Type B pancreatic cell (in vitro differentiated cells): ENCODE measurements at regions not wholly inside any gene's neighbourhood (a gene's known extent, or its start where the extent isn't known, plus 50 kb on each side); places are given as distances from the start of the nearest gene placed in this dataset.
"Not testable (repeated sequence)": the region's sequence is repeated elsewhere in the genome, so short reads cannot be mapped to it uniquely, and the experiment has no call there.

Experiments
- DNase-seq: peaks from one replicate; pipeline ENCODE4 v3.0.0; 2021; ENCODE audit warnings: mixed read lengths; ENCODE audit not compliant: unreplicated experiment; ENCODE audit errors: extremely low spot score
- H3K27ac Mint-ChIP-seq: 2 replicates; pipeline ENCODE4 v1.8.0; 2021; ENCODE audit warnings: mild to moderate bottlenecking, mixed read lengths
- H3K27me3 Mint-ChIP-seq: 2 replicates; pipeline ENCODE4 v1.8.0; 2021; ENCODE audit warnings: mixed read lengths
- H3K36me3 Mint-ChIP-seq: 2 replicates; pipeline ENCODE4 v1.8.0; 2021; ENCODE audit warnings: mixed read lengths
- H3K4me1 Mint-ChIP-seq: one replicate; pipeline ENCODE4 v1.8.0; 2021; ENCODE audit warnings: mixed read lengths; ENCODE audit not compliant: unreplicated experiment
- H3K4me3 Mint-ChIP-seq: 2 replicates; pipeline ENCODE4 v1.8.0; 2021; ENCODE audit warnings: mild to moderate bottlenecking, mixed read lengths
- H3K9me3 Mint-ChIP-seq: 2 replicates; pipeline ENCODE4 v1.8.0; 2021; ENCODE audit warnings: mixed read lengths
- CTCF ChIP-seq: fragments of 200-600 bp; sonication (generic); conservative IDR thresholded peaks from 2 replicates; pipeline ENCODE4 v1.5.0; 2021; ENCODE audit warnings: antibody characterized with exemption, mild to moderate bottlenecking

GRCh38 chr6:105867277-105867676 is 218.9 kb upstream of the PRDM1 start:
- no peak for DNase-seq
- peaks cover 7% of the 10 kb centered on the region for H3K9me3 Mint-ChIP-seq
- H3K27me3 Mint-ChIP-seq: peaks cover 20% of the 10 kb centered on the region
- H3K27ac Mint-ChIP-seq: no peak overlapping the region
- H3K36me3 Mint-ChIP-seq: no peaks in the 10 kb centered on the region
- no peak for TF ChIP-seq CTCF
- H3K4me1 Mint-ChIP-seq: no peaks in the 10 kb centered on the region
- H3K4me3 Mint-ChIP-seq: no peak overlapping the region

- Mint-ChIP-seq H3K27me3 (peaks cover 16% of the 10 kb centered on the region), H3K36me3 (no peaks in the 10 kb centered on the region), H3K4me1 (no peaks in the 10 kb centered on the region), H3K9me3 (peaks cover 7% of the 10 kb centered on the region), H3K27ac (no peak overlapping the region), H3K4me3 (no peak overlapping the region)
- no peak for TF ChIP-seq CTCF
- no peak for DNase-seq
Observed at GRCh38 chr6:105862936-105863607, 223.1 kb upstream of the PRDM1 start.

- not testable (repeated sequence) for H3K4me3 Mint-ChIP-seq, H3K4me1 Mint-ChIP-seq, H3K27ac Mint-ChIP-seq
Observed at GRCh38 chr6:105860927-105861326, 225.2 kb upstream of the PRDM1 start.

GRCh38 chr6:105859457-105859856 is 226.7 kb upstream of the PRDM1 start:
- peaks cover 8% of the 10 kb centered on the region for H3K27me3 Mint-ChIP-seq
- H3K4me3 Mint-ChIP-seq: no peak overlapping the region
- no peak for TF ChIP-seq CTCF
- H3K9me3 Mint-ChIP-seq: no peaks in the 10 kb centered on the region
- H3K27ac Mint-ChIP-seq: no peak overlapping the region
- H3K36me3 Mint-ChIP-seq: peaks cover 4% of the 10 kb centered on the region
- no peak for DNase-seq
- no peaks in the 10 kb centered on the region for H3K4me1 Mint-ChIP-seq

More at GRCh38 chr6:105860927-105861326, 225.2 kb upstream of the PRDM1 start:
- H3K9me3 Mint-ChIP-seq, H3K36me3 Mint-ChIP-seq, DNase-seq: not testable (repeated sequence)
- peaks cover 14% of the 10 kb centered on the region for H3K27me3 Mint-ChIP-seq

GRCh38 chr6:105858639-105859038 is 227.5 kb upstream of the PRDM1 start:
- not testable (repeated sequence) for H3K27ac Mint-ChIP-seq, H3K4me3 Mint-ChIP-seq, H3K27me3 Mint-ChIP-seq, DNase-seq, H3K4me1 Mint-ChIP-seq, H3K36me3 Mint-ChIP-seq, H3K9me3 Mint-ChIP-seq

GRCh38 chr6:105855433-105855832 is 230.7 kb upstream of the PRDM1 start:
- TF ChIP-seq CTCF: no peak
- no peak for DNase-seq
- Mint-ChIP-seq H3K4me3 (no peak overlapping the region), H3K27me3 (peaks cover 9% of the 10 kb centered on the region), H3K4me1 (peaks cover 15% of the 10 kb centered on the region), H3K9me3 (no peaks in the 10 kb centered on the region), H3K27ac (no peak overlapping the region), H3K36me3 (peaks cover 4% of the 10 kb centered on the region)

- H3K4me1 Mint-ChIP-seq: peaks cover 20% of the 10 kb centered on the region
- not testable (repeated sequence) for H3K27me3 Mint-ChIP-seq, H3K4me3 Mint-ChIP-seq, H3K36me3 Mint-ChIP-seq, H3K9me3 Mint-ChIP-seq, DNase-seq, H3K27ac Mint-ChIP-seq
Observed at GRCh38 chr6:105853979-105854378, 232.2 kb upstream of the PRDM1 start.
